Activated CD8-positive, alpha-beta T cell treated with anti-CD3 and anti-CD28 coated beads for 36 hours (primary cell): ENCODE measurements at regions not wholly inside any gene's neighbourhood (a gene's known extent, or its start where the extent isn't known, plus 50 kb on each side); places are given as distances from the start of the nearest gene placed in this dataset.

Experiments used
- ATAC-seq: fragments of 200-7000 bp; cut with Tn5 transposase; one replicate; pipeline ENCODE4 v1.10.0; 2021; ENCODE audit warnings: mild to moderate bottlenecking, moderate library complexity
- CTCF ChIA-PET: fragments of 350-600 bp; sonication (Branson Sonifier 250); formaldehyde crosslinking; loops from one replicate; lab custom pipeline; 2021; ENCODE audit warnings: antibody characterized with exemption; lab: Charles Lee
- POLR2A ChIA-PET: fragments of 350-600 bp; sonication (Branson Sonifier 250); formaldehyde crosslinking; loops from one replicate; lab custom pipeline; 2021; ENCODE audit warnings: antibody characterized with exemption; lab: Charles Lee
- DNase-seq: peaks from one replicate; pipeline ENCODE4 v3.0.0-alpha.2; 2020
- H3K27ac Mint-ChIP-seq: one replicate; pipeline ENCODE4 v1.8.0; 2021; ENCODE audit warnings: mild to moderate bottlenecking, mixed read lengths
- H3K27me3 Mint-ChIP-seq: one replicate; pipeline ENCODE4 v1.8.0; 2021; ENCODE audit warnings: mixed read lengths
- H3K36me3 Mint-ChIP-seq: one replicate; pipeline ENCODE4 v1.8.0; 2021; ENCODE audit warnings: low read depth, mixed read lengths
- H3K4me1 Mint-ChIP-seq: one replicate; pipeline ENCODE4 v1.8.0; 2021; ENCODE audit warnings: low read depth, mixed read lengths
- H3K4me3 Mint-ChIP-seq: one replicate; pipeline ENCODE4 v1.8.0; 2021; ENCODE audit warnings: mild to moderate bottlenecking, moderate library complexity, mixed read lengths
- H3K9me3 Mint-ChIP-seq: one replicate; pipeline ENCODE4 v1.8.0; 2021; ENCODE audit warnings: mixed read lengths
- CTCF ChIP-seq: fragments of 200-600 bp; IDR thresholded peaks from one replicate; pipeline ENCODE4 v1.8.0; 2022; ENCODE audit warnings: antibody characterized with exemption, mild to moderate bottlenecking
- intact Hi-C: fragments of 100-400 bp; cut with micrococcal nuclease; formaldehyde crosslinking; loops from one replicate; pipeline ENCODE4 v1.10.0; 2022

GRCh38 chr1:60746278-60746791 is 336.0 kb upstream of the NFIA start:
- ATAC-seq (no peak), DNase-seq (no peak)
- H3K27me3 Mint-ChIP-seq, result no peaks in the 10 kb centered on the region
- intact Hi-C loops, result no loop called here
- POLR2A ChIA-PET, result no interaction called here
- H3K36me3 Mint-ChIP-seq, result no peaks in the 10 kb centered on the region
- no peaks in the 10 kb centered on the region for H3K9me3 Mint-ChIP-seq
- TF ChIP-seq CTCF, result no peak
- H3K4me1 Mint-ChIP-seq, result no peaks in the 10 kb centered on the region
- CTCF ChIA-PET, result no interaction called here
- no peak overlapping the region for H3K27ac Mint-ChIP-seq
- H3K4me3 Mint-ChIP-seq, result no peak overlapping the region

GRCh38 chr1:60745484-60745883 is 336.9 kb upstream of the NFIA start:
- H3K4me3 Mint-ChIP-seq, result no peak overlapping the region
- no peaks in the 10 kb centered on the region for H3K36me3 Mint-ChIP-seq
- ChIA-PET POLR2A (no interaction called here), CTCF (no interaction called here)
- no peaks in the 10 kb centered on the region for H3K9me3 Mint-ChIP-seq
- no peaks in the 10 kb centered on the region for H3K27me3 Mint-ChIP-seq
- H3K27ac Mint-ChIP-seq, result no peak overlapping the region
- H3K4me1 Mint-ChIP-seq, result no peaks in the 10 kb centered on the region
- no peak for DNase-seq
- TF ChIP-seq CTCF, result no peak
- intact Hi-C loops, result no loop called here
- no peak for ATAC-seq

- Mint-ChIP-seq H3K36me3 (no peaks in the 10 kb centered on the region), H3K4me1 (no peaks in the 10 kb centered on the region), H3K27me3 (peaks cover 1% of the 10 kb centered on the region), H3K27ac (no peak overlapping the region), H3K9me3 (no peaks in the 10 kb centered on the region), H3K4me3 (no peak overlapping the region)
- ChIA-PET POLR2A (no interaction called here), CTCF (interaction anchor here (0.7 kb wide), 1 partner anchor 1390 kb away, joined by 3 read pairs; no protein-coding TSS in a partner anchor)
- TF ChIP-seq CTCF, result no peak
- DNase-seq (no peak), ATAC-seq (no peak)
- intact Hi-C loops, result no loop called here
Observed at GRCh38 chr1:60742339-60742738, 340.0 kb upstream of the NFIA start.

GRCh38 chr1:60740154-60740553 is 342.2 kb upstream of the NFIA start:
- CTCF ChIA-PET, result no interaction called here
- intact Hi-C loops, result no loop called here
- no peaks in the 10 kb centered on the region for H3K4me1 Mint-ChIP-seq

GRCh38 chr1:60739729-60740128 is 342.6 kb upstream of the NFIA start:
- DNase-seq, result no peak
- intact Hi-C loops, result no loop called here
- ChIA-PET POLR2A (no interaction called here), CTCF (no interaction called here)
- Mint-ChIP-seq H3K36me3 (no peaks in the 10 kb centered on the region), H3K4me3 (no peak overlapping the region), H3K27me3 (peaks cover 1% of the 10 kb centered on the region), H3K9me3 (no peaks in the 10 kb centered on the region), H3K27ac (no peak overlapping the region), H3K4me1 (no peaks in the 10 kb centered on the region)
- ATAC-seq, result no peak
- TF ChIP-seq CTCF, result no peak

More at GRCh38 chr1:60740154-60740553, 342.2 kb upstream of the NFIA start:
- Mint-ChIP-seq H3K9me3 (no peaks in the 10 kb centered on the region), H3K36me3 (no peaks in the 10 kb centered on the region), H3K4me3 (no peak overlapping the region), H3K27me3 (peaks cover 1% of the 10 kb centered on the region), H3K27ac (no peak overlapping the region)
- POLR2A ChIA-PET, result no interaction called here
- TF ChIP-seq CTCF, result no peak
- no peak for DNase-seq
- ATAC-seq, result no peak
